IPS DF 6.9 (cell line): ENCODE measurements at regions not wholly inside any gene's neighbourhood (a gene's known extent, or its start where the extent isn't known, plus 50 kb on each side); places are given as distances from the start of the nearest gene placed in this dataset.

Experiments
- DNase-seq: peaks from one replicate; pipeline ENCODE4 v3.0.0-alpha.2; 2013; ENCODE audit warnings: low read depth, low spot score
- H3K27ac ChIP-seq: one replicate; pipeline ENCODE4 v1.5.1; 2013; ENCODE audit warnings: low read length, control low read depth
- H3K27me3 ChIP-seq: 2 replicates; pipeline ENCODE4 v1.6.1; 2013; ENCODE audit warnings: mild to moderate bottlenecking, low read length; ENCODE audit not compliant: control insufficient read depth, insufficient read depth
- H3K36me3 ChIP-seq: 2 replicates; pipeline ENCODE4 v1.6.1; 2013; ENCODE audit warnings: low read length; ENCODE audit not compliant: control insufficient read depth, insufficient read depth
- H3K4me1 ChIP-seq: 2 replicates; pipeline ENCODE4 v1.6.1; 2013; ENCODE audit warnings: low read length; ENCODE audit not compliant: control insufficient read depth, insufficient read depth
- H3K4me3 ChIP-seq: 2 replicates; pipeline ENCODE4 v1.5.1; 2013; ENCODE audit warnings: mild to moderate bottlenecking, low read length
- H3K9me3 ChIP-seq: 2 replicates; pipeline ENCODE4 v1.6.1; 2013; ENCODE audit warnings: low read length, inconsistent platforms; ENCODE audit not compliant: control insufficient read depth, insufficient read depth
- WGBS: extraction: QIAGEN DNeasy Blood & Tissue Kit; methylation state at CpG from one replicate; pipeline ENCODE4 v1.1.7; 2013; ENCODE audit warnings: mixed read lengths, missing lambda C conversion rate; ENCODE audit not compliant: insufficient read length, insufficient coverage; 5-methylcytosine and 5-hydroxymethylcytosine counted together

DNA sequence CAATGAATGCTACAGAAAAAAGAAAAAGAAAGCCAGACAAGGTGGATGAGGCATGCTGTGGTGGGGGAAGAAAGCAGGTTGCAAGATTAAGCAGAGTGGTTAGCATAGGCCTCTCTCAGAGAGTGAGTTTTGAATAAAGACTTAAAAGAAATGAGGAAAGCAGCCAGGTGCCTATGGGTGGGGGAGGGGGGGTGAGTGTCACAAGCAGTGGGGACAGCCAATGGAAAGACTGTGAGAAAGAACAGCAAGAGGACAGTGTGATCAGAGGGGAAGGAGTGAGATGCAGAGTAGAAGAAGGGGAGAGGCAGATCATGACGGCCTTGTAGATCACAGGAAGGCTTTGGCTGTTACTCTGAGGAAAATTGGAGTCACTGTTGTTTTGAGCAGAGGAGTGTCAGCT, 162.5 kb downstream of the SOX3 start:
- no peaks in the 10 kb centered on the region for H3K9me3 ChIP-seq
- H3K36me3 ChIP-seq = no peaks in the 10 kb centered on the region
- H3K27ac ChIP-seq = no peak overlapping the region
- peaks cover 2% of the 10 kb centered on the region; the same call in 1 of the 2 replicates for H3K4me1 ChIP-seq
- no peak for DNase-seq
- no peak overlapping the region for H3K4me3 ChIP-seq
- H3K27me3 ChIP-seq = no peaks in the 10 kb centered on the region
- no CpG with 5 or more reads among the region's 1 CpG for WGBS

DNA sequence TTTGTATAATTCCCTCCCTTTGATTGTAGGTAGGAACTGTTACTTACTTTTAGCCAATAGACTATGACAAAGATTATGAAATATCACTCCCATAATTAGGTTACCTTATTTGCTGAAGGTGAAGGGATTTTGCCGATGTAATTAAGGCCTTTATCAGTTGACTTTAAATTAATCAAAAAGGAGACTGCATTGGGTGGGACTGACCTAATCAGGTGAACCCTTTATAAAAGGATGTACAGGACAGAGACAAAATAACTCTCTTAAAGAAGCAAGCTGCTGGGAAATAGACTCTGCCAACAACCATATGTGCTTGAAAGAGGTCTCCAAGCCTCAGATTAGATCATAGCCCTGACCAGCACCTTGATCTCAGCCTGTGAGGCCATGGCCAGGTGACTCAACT, 167.6 kb downstream of the SOX3 start:
- no peak overlapping the region for H3K27ac ChIP-seq
- no peaks in the 10 kb centered on the region for H3K27me3 ChIP-seq
- H3K9me3 ChIP-seq = no peaks in the 10 kb centered on the region
- no CpG with 5 or more reads among the region's 1 CpG for WGBS
- H3K4me3 ChIP-seq = no peak overlapping the region
- DNase-seq = no peak
- no peaks in the 10 kb centered on the region for H3K36me3 ChIP-seq
- no peaks in the 10 kb centered on the region for H3K4me1 ChIP-seq

DNA sequence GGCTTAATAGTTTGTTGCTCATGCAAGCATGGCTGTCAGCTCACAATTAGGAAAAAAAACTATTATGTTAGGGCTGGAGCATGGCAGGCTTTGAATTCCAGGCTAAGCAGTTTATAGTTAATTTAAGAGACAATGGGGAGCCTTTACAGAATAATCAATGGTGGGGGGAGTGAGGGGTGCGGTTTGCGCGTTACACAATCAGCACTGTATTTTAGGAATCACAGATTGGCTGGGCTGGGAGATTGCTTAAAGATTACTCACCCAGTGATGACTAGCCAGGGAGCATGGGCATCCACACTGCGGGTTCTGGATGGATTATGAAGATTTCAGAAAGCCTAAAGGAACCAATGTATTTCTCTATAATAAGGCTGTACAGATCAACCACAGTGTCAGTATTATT, 186.6 kb downstream of the SOX3 start:
- Histone ChIP-seq H3K36me3 (no peaks in the 10 kb centered on the region), H3K4me1 (no peaks in the 10 kb centered on the region), H3K27me3 (no peaks in the 10 kb centered on the region), H3K27ac (no peak overlapping the region), H3K9me3 (no peaks in the 10 kb centered on the region), H3K4me3 (no peak overlapping the region)
- no peak for DNase-seq
- no CpG with 5 or more reads among the region's 4 CpGs for WGBS

DNA sequence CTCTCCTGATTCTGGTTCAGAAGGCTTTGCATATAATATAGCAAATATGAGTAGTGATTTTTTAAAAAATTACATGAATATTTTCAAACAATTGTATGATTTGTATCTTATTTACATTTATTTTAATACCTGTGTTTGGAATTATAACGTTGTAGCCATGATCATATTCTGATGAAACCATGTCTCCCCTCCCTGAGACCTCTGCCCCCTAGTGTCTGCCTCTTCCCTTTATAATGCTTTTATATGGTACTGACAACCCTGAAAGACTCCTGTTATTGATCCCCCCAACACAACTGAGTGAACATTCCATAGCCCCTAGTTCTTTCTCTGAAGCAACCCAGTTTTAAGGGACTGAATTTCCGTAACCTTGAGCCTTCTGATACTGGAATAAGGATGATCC, 187.4 kb downstream of the SOX3 start:
- Histone ChIP-seq H3K36me3 (no peaks in the 10 kb centered on the region), H3K27ac (no peak overlapping the region), H3K9me3 (no peaks in the 10 kb centered on the region), H3K27me3 (no peaks in the 10 kb centered on the region), H3K4me3 (no peak overlapping the region), H3K4me1 (no peaks in the 10 kb centered on the region)
- no CpG with 5 or more reads among the region's 2 CpGs for WGBS
- no peak for DNase-seq

DNA sequence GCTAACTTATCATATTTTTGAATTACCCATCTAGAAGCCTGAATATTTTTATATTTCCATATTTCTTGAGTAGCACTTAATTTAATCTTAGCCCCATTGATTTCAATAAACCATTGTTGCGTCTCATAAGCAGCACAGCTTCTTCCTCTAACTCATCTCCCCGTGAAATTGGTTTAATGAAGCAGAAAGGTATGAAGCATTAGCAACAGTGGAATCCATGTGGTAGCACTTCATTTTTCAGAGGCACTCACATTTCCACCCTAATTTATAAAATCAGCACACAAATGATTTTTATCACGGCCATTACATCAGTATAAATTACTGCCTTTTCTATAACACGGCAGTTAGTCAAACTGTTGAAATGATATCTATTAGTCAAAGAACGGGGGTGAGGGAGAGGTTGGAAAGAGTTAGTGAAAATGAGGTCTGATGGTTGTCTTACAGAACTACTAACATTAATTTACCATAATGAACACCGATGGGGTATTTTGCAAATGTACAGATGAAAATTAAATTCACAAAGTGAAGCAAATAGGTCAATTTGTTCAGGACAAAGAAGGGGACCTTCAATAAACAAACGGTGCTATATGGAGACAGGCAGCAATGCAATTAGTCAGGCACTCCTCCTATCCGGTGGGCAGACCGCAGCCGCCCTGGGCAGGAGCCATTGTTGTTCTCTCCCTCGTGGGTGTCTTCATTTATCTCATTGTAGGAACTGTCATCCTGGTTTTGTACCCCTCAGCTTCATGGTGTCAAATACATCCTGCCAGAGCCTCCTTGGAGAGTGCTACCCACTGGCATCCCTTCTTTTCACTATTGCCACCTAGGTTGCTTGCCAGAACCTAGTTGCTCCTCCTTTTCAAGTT, 205.7 kb downstream of the SOX3 start:
- H3K27me3 ChIP-seq = no peaks in the 10 kb centered on the region
- no peak overlapping the region for H3K27ac ChIP-seq
- DNase-seq = no peak
- no CpG with 5 or more reads among the region's 11 CpGs for WGBS
- H3K4me3 ChIP-seq = no peak overlapping the region
- no peaks in the 10 kb centered on the region for H3K36me3 ChIP-seq
- H3K4me1 ChIP-seq = no peaks in the 10 kb centered on the region
- no peaks in the 10 kb centered on the region for H3K9me3 ChIP-seq

DNA sequence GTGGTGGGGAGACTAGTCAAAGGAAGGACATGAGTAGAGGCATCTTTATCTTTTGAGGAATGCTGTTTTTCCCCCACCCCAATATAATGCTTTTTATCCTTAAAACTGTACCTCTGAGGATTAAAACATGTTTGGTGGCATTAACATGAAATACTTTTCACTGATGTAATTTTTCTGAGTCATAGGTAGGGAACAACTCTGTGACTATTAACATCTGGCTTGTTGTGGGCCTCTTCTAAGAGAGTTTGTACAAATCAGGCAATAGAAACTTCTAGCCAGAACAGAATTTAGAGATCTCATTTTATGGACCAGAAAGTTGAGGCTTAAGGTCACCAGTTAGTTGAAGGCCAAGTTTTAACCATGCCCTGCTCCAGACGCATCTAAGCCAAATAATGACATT, 207.6 kb downstream of the SOX3 start:
- Histone ChIP-seq H3K36me3 (no peaks in the 10 kb centered on the region), H3K9me3 (no peaks in the 10 kb centered on the region), H3K4me3 (no peak overlapping the region), H3K27ac (no peak overlapping the region), H3K4me1 (no peaks in the 10 kb centered on the region), H3K27me3 (no peaks in the 10 kb centered on the region)
- DNase-seq = no peak
- WGBS = no CpG with 5 or more reads among the region's 1 CpG

DNA sequence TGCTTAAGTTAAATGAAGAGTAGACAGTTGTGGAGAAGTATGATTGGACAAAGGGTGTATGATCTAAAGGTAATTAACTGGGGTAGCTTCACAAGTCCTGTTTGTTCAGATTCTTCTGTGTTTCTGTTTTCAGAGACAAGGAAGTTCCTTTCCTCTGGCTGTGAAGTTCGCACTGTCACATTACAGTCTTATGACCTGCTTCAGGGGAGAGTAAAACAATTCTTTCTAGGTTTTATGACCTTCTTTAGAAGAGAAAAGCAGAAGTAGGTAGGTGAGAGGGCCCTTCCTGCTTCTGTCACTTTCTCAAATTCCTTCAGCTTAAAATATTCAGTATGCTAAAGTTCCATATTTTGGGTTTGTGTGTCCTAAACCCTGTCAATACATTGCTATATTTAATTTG, 211.9 kb downstream of the SOX3 start:
- Histone ChIP-seq H3K27me3 (no peaks in the 10 kb centered on the region), H3K4me3 (no peak overlapping the region), H3K4me1 (no peaks in the 10 kb centered on the region), H3K27ac (no peak overlapping the region), H3K36me3 (no peaks in the 10 kb centered on the region), H3K9me3 (no peaks in the 10 kb centered on the region)
- no CpG with 5 or more reads among the region's 1 CpG for WGBS
- DNase-seq = no peak

DNA sequence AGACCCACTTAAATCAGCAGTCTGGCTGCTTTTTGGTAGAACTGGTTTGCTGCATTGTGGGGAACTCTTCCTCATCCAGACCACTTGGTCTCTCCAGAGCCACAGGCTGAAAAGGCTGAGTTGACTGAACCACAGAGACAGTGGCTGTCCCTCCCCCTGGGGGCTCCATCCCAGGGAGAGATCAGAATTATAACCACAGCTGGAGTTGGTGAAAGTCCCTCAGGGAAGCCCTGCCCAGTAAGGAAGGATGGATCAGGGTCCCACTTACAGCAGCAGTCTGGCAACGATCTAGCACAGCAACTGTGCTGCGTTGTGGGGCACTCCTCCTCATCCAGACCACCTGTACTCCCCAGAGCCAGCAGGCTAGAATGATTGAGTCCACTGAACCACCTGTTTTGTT, 212.7 kb downstream of the SOX3 start:
- no peaks in the 10 kb centered on the region for H3K36me3 ChIP-seq
- no peaks in the 10 kb centered on the region for H3K9me3 ChIP-seq
- no peak overlapping the region for H3K4me3 ChIP-seq
- no peak overlapping the region for H3K27ac ChIP-seq
- no peaks in the 10 kb centered on the region for H3K27me3 ChIP-seq
- no peaks in the 10 kb centered on the region for H3K4me1 ChIP-seq
- no CpG with 5 or more reads among the region's 2 CpGs for WGBS
- no peak for DNase-seq

DNA sequence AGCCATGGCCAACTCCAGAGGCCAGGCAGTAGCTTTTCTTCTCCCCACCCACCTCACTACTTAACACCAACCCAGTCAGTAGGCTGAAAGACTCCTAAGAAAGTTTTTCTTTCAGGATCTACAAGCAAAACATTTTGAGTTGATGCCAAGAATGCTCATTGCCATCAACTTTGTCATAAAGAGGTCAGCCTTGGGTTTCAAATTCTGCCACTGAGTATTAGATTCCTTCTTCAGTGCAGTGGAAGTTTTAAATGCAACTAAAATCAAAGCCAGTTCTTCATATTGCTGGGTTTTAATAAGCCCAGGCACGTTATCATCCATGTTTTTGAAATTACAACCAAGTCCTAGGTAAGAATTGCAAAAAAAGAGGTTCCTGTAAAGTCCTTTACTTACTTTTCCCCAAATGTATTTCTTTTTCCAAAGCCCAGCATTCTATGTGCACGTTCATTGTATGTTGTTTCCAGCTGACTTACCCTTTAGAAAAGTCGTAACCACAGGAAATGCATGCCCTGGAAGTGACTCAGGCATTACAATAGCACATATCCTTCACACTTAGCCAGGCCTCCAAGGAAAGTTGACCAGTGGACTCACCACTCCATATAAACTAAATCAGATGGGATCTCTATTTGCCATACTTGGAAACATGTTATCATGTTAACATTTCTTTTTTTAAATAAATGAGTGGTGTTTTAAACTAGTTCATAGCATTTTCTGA, 229.9 kb downstream of the SOX3 start:
- no CpG with 5 or more reads among the region's 3 CpGs for WGBS
- H3K4me1 ChIP-seq = no peaks in the 10 kb centered on the region
- no peak overlapping the region for H3K4me3 ChIP-seq
- H3K27ac ChIP-seq = no peak overlapping the region
- no peaks in the 10 kb centered on the region for H3K27me3 ChIP-seq
- DNase-seq = peak; percentile 13
- no peaks in the 10 kb centered on the region for H3K9me3 ChIP-seq
- H3K36me3 ChIP-seq = no peaks in the 10 kb centered on the region

DNA sequence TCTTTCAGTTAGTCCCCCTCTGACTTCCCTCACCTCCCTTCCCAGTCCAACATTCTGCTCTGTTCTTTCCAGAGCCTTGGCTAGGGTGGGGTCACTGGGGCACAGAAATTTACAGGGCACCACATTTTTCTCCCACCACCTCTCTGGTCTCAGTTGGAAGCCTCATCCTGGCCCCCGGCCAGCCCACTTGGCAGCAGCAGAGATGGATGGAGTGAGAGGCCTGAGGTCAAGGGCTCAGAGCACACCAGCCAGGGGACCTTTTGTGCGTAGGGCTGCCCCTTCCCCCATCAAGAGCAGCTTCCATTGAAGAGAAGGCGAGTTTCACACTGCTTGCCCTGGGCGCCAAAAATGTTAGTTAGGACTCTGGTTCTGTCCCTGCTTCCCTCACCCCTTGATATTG, 230.9 kb downstream of the SOX3 start:
- DNase-seq = no peak

More for the DNA sequence above, 230.9 kb downstream of the SOX3 start:
- Histone ChIP-seq H3K27ac (no peak overlapping the region), H3K9me3 (no peaks in the 10 kb centered on the region), H3K27me3 (no peaks in the 10 kb centered on the region), H3K36me3 (no peaks in the 10 kb centered on the region), H3K4me1 (no peaks in the 10 kb centered on the region), H3K4me3 (no peak overlapping the region)
- no CpG with 5 or more reads among the region's 4 CpGs for WGBS
